ENCODE measurements at regions not wholly inside any gene's neighbourhood (a gene's known extent, or its start where the extent isn't known, plus 50 kb on each side); places are given as distances from the start of the nearest gene placed in this dataset.
"Not testable (repeated sequence)": the region's sequence is repeated elsewhere in the genome, so short reads cannot be mapped to it uniquely, and the experiment has no call there.

DNA sequence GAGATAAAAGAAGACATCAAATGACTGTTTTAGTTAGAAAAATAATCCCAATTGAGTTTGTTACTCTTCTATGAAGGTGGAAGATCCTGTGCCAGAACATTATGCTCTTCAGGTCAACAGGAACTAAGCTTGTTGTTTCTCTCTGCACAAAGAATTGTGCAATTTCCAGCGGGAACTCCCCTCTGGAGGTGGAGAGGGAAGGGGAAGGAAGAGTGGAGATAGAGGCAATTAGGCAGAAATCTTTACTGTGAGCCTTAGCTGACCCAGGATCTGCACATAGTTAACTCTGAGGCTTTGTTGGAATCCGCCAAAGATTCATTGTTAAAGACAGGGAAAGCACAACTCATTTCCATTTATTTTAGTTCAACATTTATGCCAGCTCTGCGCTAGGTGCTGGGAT, 77.3 kb downstream of the SRGAP2 start:
- TF ChIP-seq EZH2phosphoT487 (IDR thresholded peaks at IDR 0.05; ENCODE audit: insufficient read depth, low read depth); EZH2 (IDR thresholded peaks at IDR 0.05; ENCODE audit: insufficient read depth, poor library complexity, severe bottlenecking): not testable (repeated sequence)

All from GM23248 (cell line).